CD14-positive monocyte (primary cell): ENCODE measurements at regions not wholly inside any gene's neighbourhood (a gene's known extent, or its start where the extent isn't known, plus 50 kb on each side); places are given as distances from the start of the nearest gene placed in this dataset.

Experiments
- DNase-seq, 3 donors: peaks; one replicate each; pipeline ENCODE4 v3.0.0-alpha.2; 2011 to 2022
- H2AFZ ChIP-seq: 2 replicates; pipeline ENCODE4 v1.6.0; 2012; ENCODE audit warnings: mild to moderate bottlenecking, low read depth, low read length, inconsistent platforms; ENCODE audit not compliant: insufficient read depth, poor library complexity, severe bottlenecking
- H3K27ac ChIP-seq, 2 donors: 1 replicate in 1 of 2; 2 replicates in 1 of 2; pipeline ENCODE4 v1.5.1; 2012 to 2013; ENCODE audit warnings: low read length in 2 of 2, control low read depth in 1 of 2, inconsistent platforms in 1 of 2, low read depth in 1 of 2, mild to moderate bottlenecking in 1 of 2
- H3K27me3 ChIP-seq, 2 donors: one replicate each; pipeline versions ENCODE4 v1.6.0 to v1.6.1; 2011 to 2013; ENCODE audit warnings: low read length in 2 of 2; ENCODE audit not compliant: control insufficient read depth in 2 of 2, insufficient read depth in 2 of 2
- H3K36me3 ChIP-seq, 2 donors: replicated peaks in 1 of 2; 1 replicate in 1 of 2; 2 replicates in 1 of 2; pipeline versions ENCODE4 v1.5.1 to v1.6.1; 2012 to 2013; ENCODE audit warnings: low read length in 2 of 2, control low read depth in 1 of 2, inconsistent platforms in 1 of 2, mild to moderate bottlenecking in 1 of 2; ENCODE audit not compliant: insufficient read depth in 2 of 2, control insufficient read depth in 1 of 2
- H3K4me1 ChIP-seq, 2 donors: 1 replicate in 1 of 2; 2 replicates in 1 of 2; pipeline versions ENCODE4 v1.5.1 to v1.6.1; 2012 to 2013; ENCODE audit warnings: low read length in 2 of 2, control low read depth in 1 of 2, inconsistent platforms in 1 of 2, mild to moderate bottlenecking in 1 of 2, moderate library complexity in 1 of 2; ENCODE audit not compliant: insufficient read depth in 2 of 2, control insufficient read depth in 1 of 2
- H3K4me2 ChIP-seq: replicated peaks from 2 replicates; pipeline ENCODE3; 2012; ENCODE audit warnings: low read length, moderate library complexity, mild to moderate bottlenecking; ENCODE audit not compliant: poor library complexity, severe bottlenecking; ENCODE audit errors: extremely low read depth
- H3K4me3 ChIP-seq, 3 experiments: fragments of 200-600 bp in 1 of 3; sonication (generic) in 1 of 3; replicated peaks in 1 of 3; 1 replicate in 2 of 3; 2 replicates in 1 of 3; pipeline ENCODE4 v1.5.1; 2011 to 2013; ENCODE audit warnings: low read length in 3 of 3, mild to moderate bottlenecking in 3 of 3, control low read depth in 2 of 3, low read depth in 2 of 3, inconsistent platforms in 1 of 3, moderate library complexity in 1 of 3
- H3K79me2 ChIP-seq: 2 replicates; pipeline ENCODE4 v1.6.0; 2012; ENCODE audit warnings: mild to moderate bottlenecking, control low read depth, inconsistent platforms, low read length, moderate library complexity; ENCODE audit not compliant: insufficient read depth
- H3K9ac ChIP-seq: 2 replicates; pipeline ENCODE4 v1.6.0; 2017; ENCODE audit warnings: low read length, mild to moderate bottlenecking; ENCODE audit not compliant: insufficient read depth, poor library complexity, severe bottlenecking
- H3K9me3 ChIP-seq, 2 donors: replicated peaks in 1 of 2; 1 replicate in 1 of 2; 2 replicates in 1 of 2; pipeline versions ENCODE4 v1.5.1 to v1.6.1; 2012 to 2013; ENCODE audit warnings: low read length in 2 of 2, control low read depth in 1 of 2; ENCODE audit not compliant: control insufficient read depth in 1 of 2, insufficient read depth in 1 of 2
- H4K20me1 ChIP-seq: 2 replicates; pipeline ENCODE4 v1.6.0; 2012; ENCODE audit warnings: mild to moderate bottlenecking, low read length, control low read depth, moderate library complexity; ENCODE audit not compliant: insufficient read depth
- H3K27ac Mint-ChIP-seq, 7 donors: one replicate each; pipeline ENCODE4 v1.8.0; 2020; ENCODE audit warnings: mild to moderate bottlenecking in 7 of 7, mixed read lengths in 7 of 7, moderate library complexity in 6 of 7, inconsistent platforms in 2 of 7
- H3K27me3 Mint-ChIP-seq, 3 donors: one replicate each; pipeline ENCODE4 v1.8.0; 2021 to 2022; ENCODE audit warnings: low read depth in 3 of 3, mild to moderate bottlenecking in 3 of 3, mixed read lengths in 3 of 3, moderate library complexity in 3 of 3, inconsistent platforms in 1 of 3
- H3K36me3 Mint-ChIP-seq, 2 donors: one replicate each; pipeline ENCODE4 v1.8.0; 2020; ENCODE audit warnings: mixed read lengths in 2 of 2, inconsistent platforms in 1 of 2, mild to moderate bottlenecking in 1 of 2
- H3K4me1 Mint-ChIP-seq: one replicate; pipeline ENCODE4 v1.8.0; 2020; ENCODE audit warnings: mild to moderate bottlenecking, mixed read lengths
- H3K4me3 Mint-ChIP-seq, 2 donors: one replicate each; pipeline ENCODE4 v1.8.0; 2020; ENCODE audit warnings: mild to moderate bottlenecking in 2 of 2, mixed read lengths in 2 of 2, moderate library complexity in 1 of 2
- H3K9me3 Mint-ChIP-seq, 7 donors: one replicate each; pipeline ENCODE4 v1.8.0; 2020 to 2022; ENCODE audit warnings: mixed read lengths in 7 of 7, mild to moderate bottlenecking in 6 of 7, moderate library complexity in 6 of 7, inconsistent platforms in 2 of 7
- WGBS: methylation state at CpG from one replicate; pipeline ENCODE4 v1.1.5; 2013; ENCODE audit warnings: missing lambda C conversion rate; ENCODE audit not compliant: insufficient coverage; 5-methylcytosine and 5-hydroxymethylcytosine counted together
- intact Hi-C, 2 donors: fragments of 100-400 bp; cut with micrococcal nuclease; formaldehyde crosslinking; loops; one replicate each; pipeline versions ENCODE4 v1.15.0 to v1.15.1; 2023
- TF ChIP-seq, protein P1 (sequence below): fragments of 200-600 bp; IDR thresholded peaks from one replicate; pipeline ENCODE4 v1.8.0; 2022; ENCODE audit warnings: antibody characterized with exemption, mild to moderate bottlenecking

DNA sequence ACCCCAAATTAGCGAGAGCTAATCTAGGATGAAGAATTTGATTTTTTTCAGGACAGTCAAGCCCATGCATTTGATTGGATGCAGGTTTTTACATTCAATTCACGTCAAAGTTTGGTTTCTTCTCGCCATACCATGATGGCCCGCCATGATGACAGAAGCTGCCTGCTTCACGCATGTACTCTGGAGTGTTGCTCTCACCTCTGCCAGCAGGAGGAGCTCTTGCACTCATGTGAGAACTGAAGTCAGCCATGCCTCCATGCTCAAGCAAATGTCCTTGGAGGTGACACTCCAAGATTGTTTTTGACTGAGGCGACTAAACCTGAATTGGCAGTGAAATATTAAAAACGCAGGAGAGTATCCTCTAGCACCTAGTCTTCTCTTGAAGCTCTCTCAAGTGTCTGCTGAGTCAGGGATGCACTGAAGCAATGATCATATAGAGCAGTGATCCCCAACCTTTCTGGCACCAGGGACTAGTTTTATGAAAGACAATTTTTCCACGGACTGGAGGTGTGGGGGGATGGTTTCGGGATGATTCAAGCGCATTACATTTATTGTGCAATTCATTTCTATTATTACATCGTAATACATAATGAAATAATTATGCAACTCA is 120.9 kb downstream of the SAMMSON start:
- Histone ChIP-seq H3K79me2 (no peaks in the 10 kb centered on the region), H3K9ac (no peak overlapping the region), H2AFZ (no peak overlapping the region), H3K4me1 (no peaks in the 10 kb centered on the region), H3K9me3 (no peaks in the 10 kb centered on the region), H3K36me3 (no peaks in the 10 kb centered on the region), H4K20me1 (no peaks in the 10 kb centered on the region), H3K4me3 (no peak overlapping the region), H3K4me2 (no peak overlapping the region), H3K27me3 (peaks cover 0 to 5% of the 10 kb centered on the region in 2 donors), H3K27ac (no peak overlapping the region)
- Mint-ChIP-seq H3K4me1 (no peaks in the 10 kb centered on the region), H3K9me3 (peaks cover 0 to 2% (median 0%) of the 10 kb centered on the region in 7 donors), H3K4me3 (no peak overlapping the region), H3K27me3 (peaks cover 0 to 15% (median 4%) of the 10 kb centered on the region in 3 donors), H3K36me3 (no peaks in the 10 kb centered on the region), H3K27ac (no peak overlapping the region)
- intact Hi-C loops = no loop called here
- DNase-seq = peak; percentile 23 to 48 (median 25)
- TF ChIP-seq, protein P1, sequence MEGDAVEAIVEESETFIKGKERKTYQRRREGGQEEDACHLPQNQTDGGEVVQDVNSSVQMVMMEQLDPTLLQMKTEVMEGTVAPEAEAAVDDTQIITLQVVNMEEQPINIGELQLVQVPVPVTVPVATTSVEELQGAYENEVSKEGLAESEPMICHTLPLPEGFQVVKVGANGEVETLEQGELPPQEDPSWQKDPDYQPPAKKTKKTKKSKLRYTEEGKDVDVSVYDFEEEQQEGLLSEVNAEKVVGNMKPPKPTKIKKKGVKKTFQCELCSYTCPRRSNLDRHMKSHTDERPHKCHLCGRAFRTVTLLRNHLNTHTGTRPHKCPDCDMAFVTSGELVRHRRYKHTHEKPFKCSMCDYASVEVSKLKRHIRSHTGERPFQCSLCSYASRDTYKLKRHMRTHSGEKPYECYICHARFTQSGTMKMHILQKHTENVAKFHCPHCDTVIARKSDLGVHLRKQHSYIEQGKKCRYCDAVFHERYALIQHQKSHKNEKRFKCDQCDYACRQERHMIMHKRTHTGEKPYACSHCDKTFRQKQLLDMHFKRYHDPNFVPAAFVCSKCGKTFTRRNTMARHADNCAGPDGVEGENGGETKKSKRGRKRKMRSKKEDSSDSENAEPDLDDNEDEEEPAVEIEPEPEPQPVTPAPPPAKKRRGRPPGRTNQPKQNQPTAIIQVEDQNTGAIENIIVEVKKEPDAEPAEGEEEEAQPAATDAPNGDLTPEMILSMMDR = peak; percentile 73
- WGBS = 79% methylated on average over 7 of the region's 11 CpGs

DNA sequence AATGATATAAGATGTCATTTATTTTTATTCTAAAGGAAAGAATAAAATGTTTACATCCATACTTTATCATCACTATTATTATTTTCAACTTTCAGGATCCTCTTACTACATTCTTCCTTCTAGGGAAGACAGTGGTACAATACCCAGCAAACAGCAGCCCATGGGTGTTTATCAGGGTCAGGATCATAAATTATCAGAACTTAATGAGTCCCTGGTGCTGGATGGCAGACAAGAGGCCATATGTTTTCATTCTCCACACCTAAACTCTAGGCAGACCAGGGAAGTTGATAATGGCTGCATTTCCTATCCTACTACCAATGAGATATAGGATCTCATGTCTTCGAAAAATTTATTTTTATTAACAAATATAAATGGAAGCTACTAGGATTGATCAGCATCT is 127.7 kb downstream of the SAMMSON start:
- Mint-ChIP-seq H3K4me1 (no peaks in the 10 kb centered on the region), H3K9me3 (no peaks in the 10 kb centered on the region), H3K27ac (no peak overlapping the region), H3K36me3 (no peaks in the 10 kb centered on the region), H3K27me3 (peaks cover 1 to 16% (median 5%) of the 10 kb centered on the region in 3 donors), H3K4me3 (no peak overlapping the region)
- Histone ChIP-seq H3K36me3 (no peaks in the 10 kb centered on the region), H3K4me2 (no peak overlapping the region), H3K79me2 (no peaks in the 10 kb centered on the region), H2AFZ (no peak overlapping the region), H3K9me3 (no peaks in the 10 kb centered on the region), H3K4me3 (no peak overlapping the region), H3K4me1 (no peaks in the 10 kb centered on the region), H3K27ac (no peak overlapping the region), H3K27me3 (peaks cover 0 to 2% of the 10 kb centered on the region in 2 donors), H3K9ac (no peak overlapping the region), H4K20me1 (no peaks in the 10 kb centered on the region)
- TF ChIP-seq, protein P1 = no peak
- DNase-seq = no peak
- intact Hi-C loops = no loop called here
- no CpG with 5 or more reads among the region's 1 CpG for WGBS
